ENCODE measurements at regions not wholly inside any gene's neighbourhood (a gene's known extent, or its start where the extent isn't known, plus 50 kb on each side); places are given as distances from the start of the nearest gene placed in this dataset.
"Not testable (repeated sequence)": the region's sequence is repeated elsewhere in the genome, so short reads cannot be mapped to it uniquely, and the experiment has no call there.

DNA sequence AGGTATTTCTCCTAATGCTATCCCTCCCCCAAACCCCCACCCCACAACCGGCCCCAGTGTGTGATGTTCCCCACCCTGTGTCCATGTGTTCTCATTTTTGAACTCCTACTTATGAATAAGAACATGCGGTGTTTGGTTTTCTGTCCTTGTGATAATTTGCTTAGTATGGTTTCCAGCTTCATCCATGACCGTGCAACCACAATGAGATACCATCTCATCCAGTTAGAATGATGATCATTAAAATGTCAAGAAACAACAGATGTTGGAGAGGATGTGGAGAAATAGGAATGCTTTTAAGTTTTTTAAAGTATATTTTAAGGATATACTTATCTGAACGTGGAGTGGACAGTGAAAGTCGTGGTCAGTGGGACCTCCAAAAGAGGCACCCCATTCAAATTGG lies 745.0 kb upstream of the AMELY start:
- no peak for DNase-seq (ENCODE audit: low spot score)

DNA sequence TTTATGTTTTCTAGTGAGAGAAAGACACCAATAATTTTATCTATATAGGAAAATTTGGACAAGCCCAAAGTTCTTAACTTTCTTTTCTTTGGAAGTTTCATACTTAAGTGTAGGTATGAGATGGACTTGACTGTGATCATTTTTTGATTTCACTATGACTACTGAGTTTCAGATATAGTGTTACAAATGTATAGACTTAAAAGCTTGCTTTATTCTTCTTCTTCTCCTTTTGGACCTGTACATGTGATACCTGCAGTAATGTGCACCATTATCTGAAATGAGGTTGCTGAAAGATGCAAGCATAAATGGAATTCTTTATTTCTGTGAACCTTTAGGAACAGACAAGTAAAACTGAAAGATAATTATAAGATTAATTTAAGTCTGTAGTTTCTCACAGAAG lies 743.4 kb upstream of the AMELY start:
- DNase-seq (ENCODE audit: low spot score): no peak

DNA sequence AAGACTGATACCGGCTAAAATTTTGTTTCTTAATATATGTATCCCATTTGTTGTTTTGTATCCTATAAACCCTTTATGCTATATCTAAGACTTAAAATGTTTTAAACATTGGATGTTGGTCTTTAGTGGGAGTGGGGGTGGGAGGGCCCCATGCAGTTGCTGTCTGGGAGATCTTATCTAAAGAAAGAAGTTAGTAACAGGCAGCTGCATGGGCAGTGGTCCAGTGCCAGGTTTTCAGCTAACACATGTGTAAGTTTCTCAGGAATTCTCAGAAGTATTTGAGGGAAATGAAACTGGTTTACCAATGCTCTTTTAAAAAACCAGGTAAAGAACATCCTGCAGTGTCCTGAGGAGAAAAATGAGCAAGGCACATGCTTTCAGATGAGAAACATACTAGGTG lies 738.3 kb upstream of the AMELY start:
- DNase-seq (ENCODE audit: low spot score): not testable (repeated sequence)
